Heart left ventricle (tissue), 13 donors: ENCODE measurements at regions not wholly inside any gene's neighbourhood (a gene's known extent, or its start where the extent isn't known, plus 50 kb on each side); places are given as distances from the start of the nearest gene placed in this dataset.

Experiments used
- POLR2A ChIP-seq, 2 donors: fragments of 450-650 bp; IDR thresholded peaks; one replicate each; pipeline ENCODE4 v1.6.1; 2017; ENCODE audit warnings: antibody characterized with exemption in 2 of 2, mild to moderate bottlenecking in 2 of 2, moderate library complexity in 2 of 2
- TF ChIP-seq, protein P1 (sequence below), 12 donors: fragments of 200-600 bp; sonication (generic) in 4 of 12; IDR thresholded peaks; one replicate each; pipeline versions ENCODE4 v1.5.0 to v1.8.0; 2018 to 2022; ENCODE audit warnings: antibody characterized with exemption in 12 of 12, mild to moderate bottlenecking in 5 of 12
- donor health status: ischemic (EF 13 %, LVEDD 7.1; RV severe dilation, severe dysfunction).
- donor health status: DM: no; HTN: yes; CAD: no.
- donor health status: DM: no; HTN: no; CAD: no.
- donor health status: ischemic (EF 25% LVEDD 6.9; RV normal size, moderate dysfunction).
- donor health status: ischemic (EF 25% LVEDD 5.7; RV mildly dilated, moderate dysfunction).
- donor health status: ischemic (EF 35%, LVEDD 5.7; RV mildly dilated, moderate dysfunction).
- donor health status: nonischemic (EF 11% LVEDD 7.7; RV severe dilation, severe dysfunction).
- donor health status: DM: yes; HTN: yes; CAD: no.
- donor health status: PGD.
- donor health status: ischemic (EF 29% LVEDD 5.4; RV normal size, mild dysfunction).
- donor health status: nonischemic (EF 23%, LVEDD 6.1; RV moderate dilation, normal function).

GRCh38 chr4:63211776-63212479 is 1197.3 kb downstream of the TECRL start:
- TF ChIP-seq, protein P1, sequence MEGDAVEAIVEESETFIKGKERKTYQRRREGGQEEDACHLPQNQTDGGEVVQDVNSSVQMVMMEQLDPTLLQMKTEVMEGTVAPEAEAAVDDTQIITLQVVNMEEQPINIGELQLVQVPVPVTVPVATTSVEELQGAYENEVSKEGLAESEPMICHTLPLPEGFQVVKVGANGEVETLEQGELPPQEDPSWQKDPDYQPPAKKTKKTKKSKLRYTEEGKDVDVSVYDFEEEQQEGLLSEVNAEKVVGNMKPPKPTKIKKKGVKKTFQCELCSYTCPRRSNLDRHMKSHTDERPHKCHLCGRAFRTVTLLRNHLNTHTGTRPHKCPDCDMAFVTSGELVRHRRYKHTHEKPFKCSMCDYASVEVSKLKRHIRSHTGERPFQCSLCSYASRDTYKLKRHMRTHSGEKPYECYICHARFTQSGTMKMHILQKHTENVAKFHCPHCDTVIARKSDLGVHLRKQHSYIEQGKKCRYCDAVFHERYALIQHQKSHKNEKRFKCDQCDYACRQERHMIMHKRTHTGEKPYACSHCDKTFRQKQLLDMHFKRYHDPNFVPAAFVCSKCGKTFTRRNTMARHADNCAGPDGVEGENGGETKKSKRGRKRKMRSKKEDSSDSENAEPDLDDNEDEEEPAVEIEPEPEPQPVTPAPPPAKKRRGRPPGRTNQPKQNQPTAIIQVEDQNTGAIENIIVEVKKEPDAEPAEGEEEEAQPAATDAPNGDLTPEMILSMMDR (IDR thresholded peaks at IDR 0.05) = no peak
- TF ChIP-seq POLR2A (IDR thresholded peaks at IDR 0.05) = no peak
